ENCODE measurements at regions not wholly inside any gene's neighbourhood (a gene's known extent, or its start where the extent isn't known, plus 50 kb on each side); places are given as distances from the start of the nearest gene placed in this dataset.

- no peaks in the 10 kb centered on the region for H3K4me1 ChIP-seq
- no peaks in the 10 kb centered on the region for H3K9me3 ChIP-seq
- ATAC-seq (no peak), DNase-seq (no peak)
- no peak overlapping the region for H3K4me3 ChIP-seq
- intact Hi-C loops (cut with DNase I), result no loop called here
- no peaks in the 10 kb centered on the region for H3K27me3 ChIP-seq
- no peak overlapping the region for H3K27ac ChIP-seq
- no peaks in the 10 kb centered on the region for H3K36me3 ChIP-seq
- no peak for TF ChIP-seq CTCF (IDR thresholded peaks at IDR 0.05)
These were observed 80.8 kb upstream of the DYNLRB2 start for GRCh38 chr16:80459966-80460365.

GRCh38 chr16:80459331-80459777, 81.4 kb upstream of the DYNLRB2 start:
- Histone ChIP-seq H3K4me3 (no peak overlapping the region), H3K27ac (no peak overlapping the region), H3K36me3 (no peaks in the 10 kb centered on the region), H3K9me3 (no peaks in the 10 kb centered on the region), H3K27me3 (no peaks in the 10 kb centered on the region), H3K4me1 (no peaks in the 10 kb centered on the region)
- no peak for DNase-seq
- intact Hi-C loops (cut with DNase I), result no loop called here
- ATAC-seq, result peak; percentile 24
- no peak for TF ChIP-seq CTCF (IDR thresholded peaks at IDR 0.05)

- Histone ChIP-seq H3K4me1 (no peaks in the 10 kb centered on the region), H3K27ac (no peak overlapping the region), H3K36me3 (no peaks in the 10 kb centered on the region), H3K4me3 (no peak overlapping the region), H3K27me3 (no peaks in the 10 kb centered on the region), H3K9me3 (no peaks in the 10 kb centered on the region)
- intact Hi-C loops (cut with DNase I), result no loop called here
- no peak for TF ChIP-seq CTCF (IDR thresholded peaks at IDR 0.05)
- DNase-seq (no peak), ATAC-seq (no peak)
These were observed 82.9 kb upstream of the DYNLRB2 start for GRCh38 chr16:80457871-80458270.

- Histone ChIP-seq H3K36me3 (no peaks in the 10 kb centered on the region), H3K9me3 (no peaks in the 10 kb centered on the region), H3K27me3 (no peaks in the 10 kb centered on the region), H3K4me3 (no peak overlapping the region), H3K4me1 (no peaks in the 10 kb centered on the region), H3K27ac (no peak overlapping the region)
- TF ChIP-seq CTCF (IDR thresholded peaks at IDR 0.05), result no peak
- intact Hi-C loops (cut with DNase I), result no loop called here
- ATAC-seq (no peak), DNase-seq (no peak)
These were observed 86.0 kb upstream of the DYNLRB2 start for GRCh38 chr16:80454802-80455201.

- intact Hi-C loops (cut with DNase I), result no loop called here
- Histone ChIP-seq H3K36me3 (no peaks in the 10 kb centered on the region), H3K9me3 (no peaks in the 10 kb centered on the region), H3K4me3 (no peak overlapping the region), H3K4me1 (no peaks in the 10 kb centered on the region), H3K27ac (no peak overlapping the region), H3K27me3 (no peaks in the 10 kb centered on the region)
- no peak for TF ChIP-seq CTCF (IDR thresholded peaks at IDR 0.05)
- peak in 2 of 4 donors; percentile 26 to 35 for DNase-seq
- no peak for ATAC-seq
These were observed 91.4 kb upstream of the DYNLRB2 start for GRCh38 chr16:80449392-80449791.

Measured in left lung (tissue), 4 donors.